Fibroblast of pulmonary artery (primary cell): ENCODE measurements at regions not wholly inside any gene's neighbourhood (a gene's known extent, or its start where the extent isn't known, plus 50 kb on each side); places are given as distances from the start of the nearest gene placed in this dataset.
"Not testable (repeated sequence)": the region's sequence is repeated elsewhere in the genome, so short reads cannot be mapped to it uniquely, and the experiment has no call there.

Source experiments
- DNase-seq: peaks from one replicate; pipeline ENCODE4 v3.0.0-alpha.2; 2010; ENCODE audit warnings: low read depth
- H3K4me3 ChIP-seq: replicated peaks from 2 replicates; pipeline ENCODE4 v1.5.1; 2011; ENCODE audit warnings: low read depth, mild to moderate bottlenecking, control low read depth, low read length, moderate library complexity
- TF ChIP-seq, protein P1 (sequence below): IDR thresholded peaks from 2 replicates; pipeline ENCODE4 v1.5.1; 2011; ENCODE audit warnings: mild to moderate bottlenecking, control low read depth, low read length, inconsistent platforms; ENCODE audit errors: missing control alignments

DNA sequence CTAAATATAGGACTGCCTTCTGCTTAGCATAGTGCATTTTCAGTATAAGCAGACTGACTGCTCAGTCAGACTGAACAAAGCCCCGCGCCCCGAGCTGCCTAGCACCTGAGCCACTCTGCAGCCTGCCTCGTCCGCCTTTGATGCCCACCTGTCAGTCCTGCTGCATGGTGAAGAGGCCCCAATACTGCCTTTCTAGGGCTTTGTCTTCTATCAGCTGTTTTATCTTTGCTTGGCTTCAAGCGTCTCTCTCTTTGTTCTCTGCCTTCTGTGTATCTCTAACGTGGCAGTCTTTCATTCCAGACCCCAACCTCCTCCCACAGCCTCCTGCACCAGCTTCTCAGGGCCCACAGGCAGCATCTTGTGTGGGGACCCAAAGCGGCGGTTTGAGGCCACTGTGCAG lies 1001.0 kb downstream of the VRK1 start:
- TF ChIP-seq, protein P1, sequence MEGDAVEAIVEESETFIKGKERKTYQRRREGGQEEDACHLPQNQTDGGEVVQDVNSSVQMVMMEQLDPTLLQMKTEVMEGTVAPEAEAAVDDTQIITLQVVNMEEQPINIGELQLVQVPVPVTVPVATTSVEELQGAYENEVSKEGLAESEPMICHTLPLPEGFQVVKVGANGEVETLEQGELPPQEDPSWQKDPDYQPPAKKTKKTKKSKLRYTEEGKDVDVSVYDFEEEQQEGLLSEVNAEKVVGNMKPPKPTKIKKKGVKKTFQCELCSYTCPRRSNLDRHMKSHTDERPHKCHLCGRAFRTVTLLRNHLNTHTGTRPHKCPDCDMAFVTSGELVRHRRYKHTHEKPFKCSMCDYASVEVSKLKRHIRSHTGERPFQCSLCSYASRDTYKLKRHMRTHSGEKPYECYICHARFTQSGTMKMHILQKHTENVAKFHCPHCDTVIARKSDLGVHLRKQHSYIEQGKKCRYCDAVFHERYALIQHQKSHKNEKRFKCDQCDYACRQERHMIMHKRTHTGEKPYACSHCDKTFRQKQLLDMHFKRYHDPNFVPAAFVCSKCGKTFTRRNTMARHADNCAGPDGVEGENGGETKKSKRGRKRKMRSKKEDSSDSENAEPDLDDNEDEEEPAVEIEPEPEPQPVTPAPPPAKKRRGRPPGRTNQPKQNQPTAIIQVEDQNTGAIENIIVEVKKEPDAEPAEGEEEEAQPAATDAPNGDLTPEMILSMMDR = no peak
- no peak overlapping the region for H3K4me3 ChIP-seq

DNA sequence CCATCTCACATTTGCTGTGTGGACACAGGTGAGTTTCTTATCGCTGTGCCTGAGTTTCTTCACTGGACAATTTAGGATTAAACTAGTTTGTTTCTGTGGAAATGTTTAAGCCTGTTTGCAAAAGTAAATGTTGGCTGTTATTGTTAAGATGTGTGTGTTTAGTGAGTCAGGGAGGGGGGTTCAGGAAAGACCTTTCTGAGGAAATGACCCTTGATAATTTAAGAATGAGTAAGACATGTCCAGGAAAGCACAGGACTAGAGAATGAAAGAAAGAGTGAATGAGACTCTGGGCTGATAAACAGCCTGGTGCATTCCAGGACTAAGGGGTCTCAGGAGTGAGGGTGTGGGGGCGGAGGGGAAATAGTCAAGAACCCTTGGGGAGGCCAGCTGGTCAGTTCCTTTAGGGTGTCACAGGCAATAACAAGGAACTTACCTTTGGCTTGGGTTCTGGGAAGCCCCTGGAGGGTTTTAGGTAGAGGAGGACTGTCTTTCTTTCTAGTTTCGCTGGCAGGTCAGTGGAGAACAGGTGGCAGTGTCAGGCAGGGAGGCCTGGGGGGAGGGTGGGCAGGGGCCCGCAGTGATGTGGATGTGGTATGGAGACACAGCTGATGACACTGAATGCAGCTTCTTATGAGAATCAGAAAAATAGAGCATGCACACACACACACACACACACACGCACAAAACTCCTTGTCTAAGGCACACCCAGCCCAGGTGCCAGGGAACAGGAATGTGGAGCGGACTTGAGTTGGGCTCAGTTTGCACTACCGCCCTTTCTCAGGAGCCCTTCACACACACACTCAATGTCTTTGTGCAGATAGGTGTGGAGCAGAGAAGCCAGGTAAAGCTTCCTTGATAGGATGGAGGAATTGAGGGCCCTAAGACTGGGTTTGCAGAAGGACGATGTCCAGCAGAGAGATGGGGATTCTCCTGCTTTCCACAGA lies 1005.5 kb downstream of the VRK1 start:
- TF ChIP-seq, protein P1 = no peak
- DNase-seq = no peak
- H3K4me3 ChIP-seq = no peak overlapping the region

More for the DNA sequence above, 1001.0 kb downstream of the VRK1 start:
- DNase-seq = no peak

DNA sequence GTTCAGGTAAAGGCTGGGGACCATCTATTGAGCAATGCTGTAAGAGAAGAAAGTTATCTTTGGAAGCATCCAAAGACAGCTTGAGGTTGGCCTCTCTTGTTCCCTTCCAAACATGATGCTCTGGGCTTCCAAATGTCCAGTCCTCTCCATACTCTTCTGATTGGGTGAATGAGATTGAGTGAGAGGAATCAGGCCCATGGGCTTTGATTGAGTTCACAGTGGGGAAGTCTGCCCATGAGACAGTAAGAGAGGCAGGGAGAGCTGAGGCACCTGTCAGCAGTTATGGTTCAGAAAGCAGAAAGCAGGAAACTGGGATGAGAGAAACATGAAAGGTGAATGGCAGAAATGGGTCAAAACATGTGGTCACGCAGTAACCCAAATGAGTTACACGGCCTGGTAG lies 1006.9 kb downstream of the VRK1 start:
- H3K4me3 ChIP-seq = no peak overlapping the region
- DNase-seq = no peak
- TF ChIP-seq, protein P1 = no peak

DNA sequence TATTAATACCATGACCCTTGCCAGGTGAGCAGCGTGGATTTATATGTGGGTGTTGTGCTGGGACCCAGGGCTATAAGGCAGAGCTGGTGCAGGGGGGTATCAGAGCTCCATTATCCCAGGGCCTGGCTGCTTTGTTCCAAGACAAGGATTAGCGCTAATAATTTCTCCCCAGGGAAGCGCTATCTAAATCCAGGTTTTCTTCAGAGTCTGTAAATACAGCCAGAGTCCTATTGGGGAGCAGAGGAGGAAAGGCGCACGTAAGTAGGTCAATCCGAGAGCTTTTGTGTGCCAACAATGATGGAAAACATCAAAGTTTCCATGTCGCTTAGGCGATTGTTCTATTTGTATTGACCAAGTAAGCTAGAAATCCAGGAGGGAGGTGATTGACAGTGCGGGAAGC lies 1009.7 kb downstream of the VRK1 start:
- TF ChIP-seq, protein P1 = no peak
- no peak overlapping the region for H3K4me3 ChIP-seq
- DNase-seq = no peak

DNA sequence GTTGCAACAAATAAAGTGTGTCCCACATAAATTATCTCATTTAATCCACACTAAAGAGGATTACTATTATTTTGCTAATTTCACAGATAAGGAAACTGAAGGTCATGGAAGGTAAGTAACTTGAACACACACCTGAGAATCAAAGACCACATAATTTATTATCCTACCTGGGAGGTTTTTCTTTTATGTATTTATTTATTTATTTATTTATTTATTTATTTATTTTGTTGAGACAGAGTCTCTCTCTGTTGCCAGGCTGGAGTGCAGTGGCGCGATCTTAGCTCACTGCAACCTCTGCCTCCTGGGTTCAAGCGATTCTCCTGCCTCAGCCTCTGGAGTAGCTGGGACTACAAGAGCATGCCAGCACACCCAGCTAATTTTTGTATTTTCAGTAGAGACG lies 1011.4 kb downstream of the VRK1 start:
- not testable (repeated sequence) for DNase-seq, H3K4me3 ChIP-seq

DNA sequence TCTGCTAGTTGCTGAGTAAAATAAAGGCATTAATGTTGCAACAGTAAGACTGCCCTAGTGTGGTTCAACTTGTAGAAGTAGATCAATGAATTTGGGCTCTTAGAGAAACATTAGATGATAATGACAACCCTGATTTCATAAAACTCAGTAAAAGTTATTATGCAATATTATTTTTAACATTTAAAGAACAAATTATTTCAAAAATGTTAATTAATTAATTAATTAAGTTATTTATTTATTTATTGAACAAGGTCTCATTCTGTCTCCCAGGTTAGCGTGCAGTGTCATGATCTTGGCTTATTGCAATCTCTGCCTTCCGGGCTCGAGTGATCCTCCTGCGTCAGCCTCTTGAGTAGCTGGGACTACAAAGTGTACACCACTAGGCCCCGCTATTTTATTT lies 1016.4 kb downstream of the VRK1 start:
- no peak for DNase-seq
- no peak overlapping the region for H3K4me3 ChIP-seq
- TF ChIP-seq, protein P1 = no peak

DNA sequence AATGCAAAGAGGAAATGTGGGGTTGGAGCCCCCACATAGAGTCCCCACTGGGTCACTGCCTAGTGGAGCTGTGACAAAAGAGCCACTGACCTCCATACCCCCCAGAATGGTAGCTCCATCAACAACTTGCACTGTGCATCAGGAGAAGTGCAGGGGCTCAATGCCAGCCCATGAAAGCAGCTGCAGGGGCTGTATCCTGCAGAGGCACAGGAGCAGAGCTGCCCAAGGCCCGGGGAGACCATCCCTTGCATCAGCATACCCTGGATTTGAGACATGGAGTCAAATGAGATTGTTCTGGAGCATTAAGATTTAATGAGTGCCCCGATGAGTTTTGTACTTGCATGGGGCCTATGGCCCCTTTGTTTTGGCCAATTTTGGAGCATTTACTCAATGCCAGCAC lies 1023.6 kb downstream of the VRK1 start:
- TF ChIP-seq, protein P1 = no peak
- H3K4me3 ChIP-seq = no peak overlapping the region
- DNase-seq = no peak
